Gastroesophageal sphincter (tissue), 3 donors: ENCODE measurements at regions not wholly inside any gene's neighbourhood (a gene's known extent, or its start where the extent isn't known, plus 50 kb on each side); places are given as distances from the start of the nearest gene placed in this dataset.

Experiments used
- POLR2A ChIP-seq, 2 donors: fragments of 450-650 bp; IDR thresholded peaks; one replicate each; pipeline ENCODE4 v1.6.1; 2017; ENCODE audit warnings: antibody characterized with exemption in 2 of 2, mild to moderate bottlenecking in 2 of 2, moderate library complexity in 1 of 2
- POLR2AphosphoS5 ChIP-seq: sonication (generic); formaldehyde crosslinking; IDR thresholded peaks from one replicate; pipeline ENCODE4 v1.6.1; 2017; ENCODE audit warnings: antibody characterized with exemption
- TF ChIP-seq, protein P1 (sequence below), 4 experiments: fragments of 200-600 bp in 2 of 4; fragments of 450-650 bp in 2 of 4; sonication (generic) in 1 of 4; IDR thresholded peaks; one replicate each; pipeline ENCODE4 v1.5.1; 2017 to 2019; ENCODE audit warnings: antibody characterized with exemption in 4 of 4, mild to moderate bottlenecking in 2 of 4, moderate library complexity in 2 of 4

DNA sequence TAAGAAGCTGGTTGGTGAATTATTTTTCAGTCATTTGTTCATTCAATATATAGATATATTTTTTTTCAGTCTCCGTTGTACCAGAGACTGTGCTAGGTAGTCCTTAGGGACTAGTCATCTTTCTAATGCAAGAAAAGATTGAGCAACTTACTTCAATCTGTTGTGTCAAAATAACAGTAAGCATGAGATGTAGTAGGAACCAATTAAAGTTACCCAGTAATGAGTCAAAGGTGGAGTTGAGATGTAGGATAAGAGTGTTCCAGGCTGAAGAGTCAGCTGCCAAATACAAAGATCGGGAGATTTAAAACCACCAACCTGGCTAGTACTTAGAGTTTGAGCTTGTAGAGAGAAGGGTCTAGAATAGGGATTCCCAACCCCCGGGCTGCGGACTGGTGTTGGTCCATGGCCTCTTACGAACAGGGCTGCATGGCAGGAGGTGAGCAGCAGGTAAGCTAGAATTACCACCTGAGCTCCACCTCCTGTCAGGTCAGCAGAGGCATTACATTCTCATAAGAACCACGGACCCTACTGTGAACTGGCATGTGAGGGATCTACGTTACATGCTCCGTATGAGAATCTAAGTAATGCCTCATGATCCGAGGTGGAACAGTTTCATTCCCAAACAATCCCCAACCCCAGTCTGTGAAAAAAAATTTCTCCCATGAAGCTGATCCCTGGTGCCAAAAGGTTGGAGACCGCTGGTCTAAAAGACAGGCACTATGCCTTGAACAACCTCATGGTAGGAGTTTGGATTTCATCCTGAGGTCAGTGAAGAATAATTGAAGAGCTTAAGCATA is 1241.5 kb upstream of the WWC1 start:
- TF ChIP-seq, protein P1, sequence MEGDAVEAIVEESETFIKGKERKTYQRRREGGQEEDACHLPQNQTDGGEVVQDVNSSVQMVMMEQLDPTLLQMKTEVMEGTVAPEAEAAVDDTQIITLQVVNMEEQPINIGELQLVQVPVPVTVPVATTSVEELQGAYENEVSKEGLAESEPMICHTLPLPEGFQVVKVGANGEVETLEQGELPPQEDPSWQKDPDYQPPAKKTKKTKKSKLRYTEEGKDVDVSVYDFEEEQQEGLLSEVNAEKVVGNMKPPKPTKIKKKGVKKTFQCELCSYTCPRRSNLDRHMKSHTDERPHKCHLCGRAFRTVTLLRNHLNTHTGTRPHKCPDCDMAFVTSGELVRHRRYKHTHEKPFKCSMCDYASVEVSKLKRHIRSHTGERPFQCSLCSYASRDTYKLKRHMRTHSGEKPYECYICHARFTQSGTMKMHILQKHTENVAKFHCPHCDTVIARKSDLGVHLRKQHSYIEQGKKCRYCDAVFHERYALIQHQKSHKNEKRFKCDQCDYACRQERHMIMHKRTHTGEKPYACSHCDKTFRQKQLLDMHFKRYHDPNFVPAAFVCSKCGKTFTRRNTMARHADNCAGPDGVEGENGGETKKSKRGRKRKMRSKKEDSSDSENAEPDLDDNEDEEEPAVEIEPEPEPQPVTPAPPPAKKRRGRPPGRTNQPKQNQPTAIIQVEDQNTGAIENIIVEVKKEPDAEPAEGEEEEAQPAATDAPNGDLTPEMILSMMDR (IDR thresholded peaks at IDR 0.05): no peak
- TF ChIP-seq POLR2A (IDR thresholded peaks at IDR 0.05) (no peak), POLR2AphosphoS5 (no peak)
